ENCODE measurements at regions not wholly inside any gene's neighbourhood (a gene's known extent, or its start where the extent isn't known, plus 50 kb on each side); places are given as distances from the start of the nearest gene placed in this dataset.

- TF ChIP-seq FOXM1 (CRISPR knock-in tag; IDR thresholded peaks at IDR 0.05): no peak
- TF ChIP-seq KLF12 (CRISPR knock-in tag; IDR thresholded peaks at IDR 0.05; ENCODE audit: borderline replicate concordance): no peak
- no peak for TF ChIP-seq ZNF672 (CRISPR knock-in tag; IDR thresholded peaks at IDR 0.05)
- TF ChIP-seq PRMT3 (CRISPR knock-in tag; IDR thresholded peaks at IDR 0.05; ENCODE audit: borderline replicate concordance, low read depth): no peak
- no peak for TF ChIP-seq AKNA (CRISPR knock-in tag; IDR thresholded peaks at IDR 0.05; ENCODE audit: borderline replicate concordance)
- no peak for TF ChIP-seq FOXJ3 (CRISPR knock-in tag; IDR thresholded peaks at IDR 0.05; ENCODE audit: borderline replicate concordance)
- no peak for TF ChIP-seq ZBTB25 (CRISPR knock-in tag; IDR thresholded peaks at IDR 0.05)
- no peak for TF ChIP-seq RARG (CRISPR knock-in tag; IDR thresholded peaks at IDR 0.05; ENCODE audit: low read depth)
- peak; percentile 79; the same call in 1 of the 2 replicates for TF ChIP-seq AHDC1 (CRISPR knock-in tag; IDR thresholded peaks at IDR 0.05; ENCODE audit: borderline replicate concordance)
- TF ChIP-seq POLR2G (IDR thresholded peaks at IDR 0.05; ENCODE audit: low read depth, low read length): no peak
- no peak for TF ChIP-seq GPN1 (CRISPR knock-in tag; IDR thresholded peaks at IDR 0.05; ENCODE audit: borderline replicate concordance)
- TF ChIP-seq ARNT (IDR thresholded peaks at IDR 0.05): no peak
- no peak for TF ChIP-seq ZKSCAN8 (CRISPR knock-in tag; IDR thresholded peaks at IDR 0.05; ENCODE audit: borderline replicate concordance)
- TF ChIP-seq TBX2 (CRISPR knock-in tag; IDR thresholded peaks at IDR 0.05; ENCODE audit: borderline replicate concordance): peak; percentile 61; the same call in 1 of the 2 replicates
- TF ChIP-seq ZNF660 (CRISPR knock-in tag; IDR thresholded peaks at IDR 0.05; ENCODE audit: borderline replicate concordance, low read depth): no peak
- no peak for TF ChIP-seq ZSCAN22 (CRISPR knock-in tag; IDR thresholded peaks at IDR 0.05)
- no peak for TF ChIP-seq ZNF230 (CRISPR knock-in tag; IDR thresholded peaks at IDR 0.05)
- TF ChIP-seq, protein P1, sequence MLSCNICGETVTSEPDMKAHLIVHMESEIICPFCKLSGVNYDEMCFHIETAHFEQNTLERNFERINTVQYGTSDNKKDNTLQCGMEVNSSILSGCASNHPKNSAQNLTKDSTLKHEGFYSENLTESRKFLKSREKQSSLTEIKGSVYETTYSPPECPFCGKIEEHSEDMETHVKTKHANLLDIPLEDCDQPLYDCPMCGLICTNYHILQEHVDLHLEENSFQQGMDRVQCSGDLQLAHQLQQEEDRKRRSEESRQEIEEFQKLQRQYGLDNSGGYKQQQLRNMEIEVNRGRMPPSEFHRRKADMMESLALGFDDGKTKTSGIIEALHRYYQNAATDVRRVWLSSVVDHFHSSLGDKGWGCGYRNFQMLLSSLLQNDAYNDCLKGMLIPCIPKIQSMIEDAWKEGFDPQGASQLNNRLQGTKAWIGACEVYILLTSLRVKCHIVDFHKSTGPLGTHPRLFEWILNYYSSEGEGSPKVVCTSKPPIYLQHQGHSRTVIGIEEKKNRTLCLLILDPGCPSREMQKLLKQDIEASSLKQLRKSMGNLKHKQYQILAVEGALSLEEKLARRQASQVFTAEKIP (CRISPR knock-in tag; IDR thresholded peaks at IDR 0.05; ENCODE audit: borderline replicate concordance): no peak
These were observed 62.6 kb upstream of the FN1 start (continued) for GRCh38 chr2:215498431-215498830.

All from HepG2 (cell line).